ENCODE measurements at regions not wholly inside any gene's neighbourhood (a gene's known extent, or its start where the extent isn't known, plus 50 kb on each side); places are given as distances from the start of the nearest gene placed in this dataset.

DNA sequence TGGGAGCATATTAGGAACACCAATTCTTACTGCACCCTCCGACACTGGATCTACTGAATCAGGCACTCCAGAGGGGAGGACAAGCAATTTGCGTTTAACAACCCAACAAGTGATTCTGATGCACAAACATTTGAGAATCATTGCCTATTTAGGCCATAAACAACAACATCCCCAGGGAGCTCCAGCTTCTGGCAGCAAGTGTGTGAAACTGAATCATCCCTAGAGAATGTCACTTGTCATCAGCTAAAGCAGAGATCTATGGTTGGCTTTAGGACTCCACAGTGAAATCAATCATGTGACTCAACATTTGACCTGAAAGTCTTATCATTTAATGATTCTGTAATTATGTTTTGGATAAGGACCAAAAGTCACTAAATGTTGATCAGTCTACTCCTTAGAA is 505.0 kb upstream of the FLRT2 start:
- Histone ChIP-seq H3K4me1 (ENCODE audit: insufficient read depth) (no peaks in the 10 kb centered on the region), H3K27me3 (no peaks in the 10 kb centered on the region), H4K20me1 (ENCODE audit: insufficient read depth, poor library complexity, severe bottlenecking) (no peaks in the 10 kb centered on the region), H3K9me2 (replicated peaks; ENCODE audit: insufficient read depth) (no peaks in the 10 kb centered on the region), H3K9me3 (ENCODE audit: low read depth) (no peaks in the 10 kb centered on the region), H3K79me2 (no peaks in the 10 kb centered on the region), H3K4me3 (no peak overlapping the region), H3K4me2 (no peak overlapping the region), H3K27ac (no peak overlapping the region), H2AFZ (no peak overlapping the region), H3K36me3 (replicated peaks; ENCODE audit: insufficient read depth, low read depth) (no peaks in the 10 kb centered on the region)
- WGBS (ENCODE audit: low lambda C conversion rate, missing lambda C conversion rate), result 86% methylated on average over 2 of the region's 2 CpGs
- DNase-seq (ENCODE audit: low spot score), result no peak
- TF ChIP-seq CTCF (IDR thresholded peaks at IDR 0.05; ENCODE audit: poor library complexity) (no peak), EZH2phosphoT487 (IDR thresholded peaks at IDR 0.05; ENCODE audit: low read depth, severe bottlenecking, unreplicated experiment) (no peak), EZH2 (IDR thresholded peaks at IDR 0.05; ENCODE audit: borderline replicate concordance) (no peak)

- no peak for TF ChIP-seq EZH2 (IDR thresholded peaks at IDR 0.05; ENCODE audit: borderline replicate concordance)
- no peak for TF ChIP-seq CTCF (IDR thresholded peaks at IDR 0.05; ENCODE audit: poor library complexity)
- TF ChIP-seq EZH2phosphoT487 (IDR thresholded peaks at IDR 0.05; ENCODE audit: low read depth, severe bottlenecking, unreplicated experiment), result no peak
- Histone ChIP-seq H3K79me2 (no peaks in the 10 kb centered on the region), H3K27ac (no peak overlapping the region), H3K4me1 (ENCODE audit: insufficient read depth) (no peaks in the 10 kb centered on the region), H3K36me3 (replicated peaks; ENCODE audit: insufficient read depth, low read depth) (no peaks in the 10 kb centered on the region), H3K9me3 (ENCODE audit: low read depth) (no peaks in the 10 kb centered on the region), H3K4me2 (no peak overlapping the region), H4K20me1 (ENCODE audit: insufficient read depth, poor library complexity, severe bottlenecking) (no peaks in the 10 kb centered on the region), H2AFZ (no peak overlapping the region), H3K4me3 (no peak overlapping the region), H3K9me2 (replicated peaks; ENCODE audit: insufficient read depth) (no peaks in the 10 kb centered on the region), H3K27me3 (no peaks in the 10 kb centered on the region)
- no peak for DNase-seq (ENCODE audit: low spot score)
- 83% methylated on average over 2 of the region's 2 CpGs for WGBS (ENCODE audit: low lambda C conversion rate, missing lambda C conversion rate)
Observed at GRCh38 chr14:85027681-85028370, 502.1 kb upstream of the FLRT2 start.

DNA sequence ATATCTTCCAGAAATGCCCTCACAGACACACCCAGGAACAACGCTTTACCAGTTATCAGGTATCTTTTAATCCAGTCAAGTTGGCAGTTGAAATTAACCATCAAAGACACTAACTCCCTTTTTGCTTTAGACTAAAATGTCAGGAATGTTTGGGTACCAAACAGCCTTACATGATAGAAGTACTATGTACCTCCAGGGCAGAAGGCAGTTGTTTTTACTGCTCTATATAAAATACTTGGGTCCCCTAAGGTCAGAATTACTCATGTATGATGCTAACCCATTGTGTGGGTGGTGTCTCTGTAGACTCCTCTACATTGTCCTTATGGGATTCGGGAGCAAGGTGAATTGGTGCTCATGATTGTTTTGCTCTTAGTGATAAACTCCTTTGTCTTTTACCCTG is 492.5 kb upstream of the FLRT2 start:
- H3K9me2 ChIP-seq (replicated peaks; ENCODE audit: insufficient read depth), result no peaks in the 10 kb centered on the region
- no peak overlapping the region for H3K4me2 ChIP-seq
- H3K27me3 ChIP-seq, result no peaks in the 10 kb centered on the region
- no peaks in the 10 kb centered on the region for H3K36me3 ChIP-seq (replicated peaks; ENCODE audit: insufficient read depth, low read depth)
- H3K4me1 ChIP-seq (ENCODE audit: insufficient read depth), result no peaks in the 10 kb centered on the region
- no peaks in the 10 kb centered on the region for H4K20me1 ChIP-seq (ENCODE audit: insufficient read depth, poor library complexity, severe bottlenecking)
- H3K9me3 ChIP-seq (ENCODE audit: low read depth), result no peaks in the 10 kb centered on the region
- DNase-seq (ENCODE audit: low spot score), result no peak
- no peak overlapping the region for H2AFZ ChIP-seq
- no peaks in the 10 kb centered on the region for H3K79me2 ChIP-seq
- TF ChIP-seq EZH2 (IDR thresholded peaks at IDR 0.05; ENCODE audit: borderline replicate concordance) (no peak), EZH2phosphoT487 (IDR thresholded peaks at IDR 0.05; ENCODE audit: low read depth, severe bottlenecking, unreplicated experiment) (no peak), CTCF (IDR thresholded peaks at IDR 0.05; ENCODE audit: poor library complexity) (no peak)
- H3K27ac ChIP-seq, result no peak overlapping the region
- H3K4me3 ChIP-seq, result no peak overlapping the region
- 91% methylated on average over 2 of the region's 2 CpGs for WGBS (ENCODE audit: low lambda C conversion rate, missing lambda C conversion rate)
